Heart left ventricle (tissue), 16 donors: ENCODE measurements at regions not wholly inside any gene's neighbourhood (a gene's known extent, or its start where the extent isn't known, plus 50 kb on each side); places are given as distances from the start of the nearest gene placed in this dataset.

Experiments
- ATAC-seq, 4 donors: fragments of 200-7000 bp; cut with Tn5 transposase; one replicate each; pipeline ENCODE4 v1.9.1; 2020 to 2022; ENCODE audit warnings: moderate library complexity in 4 of 4, mild to moderate bottlenecking in 3 of 4, moderate number of reproducible peaks in 1 of 4
- DNase-seq, 5 donors: peaks; one replicate each; pipeline ENCODE4 v3.0.0-alpha.2; 2020
- H3K27ac ChIP-seq, 12 donors: fragments of 200-600 bp; sonication (generic) in 4 of 12; one replicate each; pipeline versions ENCODE4 v1.5.0 to v1.8.0; 2016 to 2022; ENCODE audit warnings: mild to moderate bottlenecking in 2 of 12
- H3K27me3 ChIP-seq, 9 donors: fragments of 200-600 bp; sonication (generic) in 2 of 9; one replicate each; pipeline versions ENCODE4 v1.5.1 to v1.8.0; 2016 to 2022; ENCODE audit warnings: mild to moderate bottlenecking in 3 of 9
- H3K36me3 ChIP-seq, 9 donors: fragments of 200-600 bp; sonication (generic) in 2 of 9; one replicate each; pipeline versions ENCODE4 v1.5.0 to v1.8.0; 2018 to 2022; ENCODE audit warnings: mild to moderate bottlenecking in 2 of 9
- H3K4me1 ChIP-seq, 12 donors: fragments of 200-600 bp; sonication (generic) in 4 of 12; one replicate each; pipeline versions ENCODE4 v1.5.0 to v1.8.0; 2016 to 2022; ENCODE audit warnings: mild to moderate bottlenecking in 3 of 12
- H3K4me3 ChIP-seq, 12 donors: fragments of 200-600 bp; sonication (generic) in 4 of 12; one replicate each; pipeline versions ENCODE4 v1.5.0 to v1.8.0; 2017 to 2022; ENCODE audit warnings: mild to moderate bottlenecking in 9 of 12, moderate library complexity in 4 of 12
- H3K9me3 ChIP-seq, 12 donors: fragments of 200-600 bp; sonication (generic) in 4 of 12; one replicate each; pipeline versions ENCODE4 v1.5.0 to v1.8.0; 2016 to 2022; ENCODE audit warnings: mild to moderate bottlenecking in 1 of 12
- POLR2A ChIP-seq, 2 donors: fragments of 450-650 bp; IDR thresholded peaks; one replicate each; pipeline ENCODE4 v1.6.1; 2017; ENCODE audit warnings: antibody characterized with exemption in 2 of 2, mild to moderate bottlenecking in 2 of 2, moderate library complexity in 2 of 2
- WGBS, 4 donors: extraction: QIAGEN DNeasy Blood & Tissue Kit in 2 of 4; methylation state at CpG; one replicate each; pipeline versions ENCODE4 v1.1.5 to v1.1.7; 2013 to 2018; 5-methylcytosine and 5-hydroxymethylcytosine counted together
- intact Hi-C, 10 donors: fragments of 100-400 bp; cut with DNase I; formaldehyde crosslinking; loops; one replicate each; pipeline versions ENCODE4 v1.11.1 to v1.14.2; 2022
- TF ChIP-seq, protein P1 (sequence below), 12 donors: fragments of 200-600 bp; sonication (generic) in 4 of 12; IDR thresholded peaks; one replicate each; pipeline versions ENCODE4 v1.5.0 to v1.8.0; 2018 to 2022; ENCODE audit warnings: antibody characterized with exemption in 12 of 12, mild to moderate bottlenecking in 5 of 12
- donor health status: ischemic (EF 13 %, LVEDD 7.1; RV severe dilation, severe dysfunction).
- donor health status: healthy with polysubstance abuse.
- donor health status: DM: no; HTN: yes; CAD: no.
- donor health status: DM: no; HTN: no; CAD: no.
- donor health status: ischemic (EF 25% LVEDD 6.9; RV normal size, moderate dysfunction).
- donor health status: ischemic (EF 25% LVEDD 5.7; RV mildly dilated, moderate dysfunction).
- donor health status: healthy.
- donor health status: DM: yes; HTN: yes; CAD: no.
- donor health status: ischemic (EF 35%, LVEDD 5.7; RV mildly dilated, moderate dysfunction).
- donor health status: nonischemic (EF 11% LVEDD 7.7; RV severe dilation, severe dysfunction).
- donor health status: DM: yes; HTN: yes; CAD: no.
- donor health status: PGD.
- donor health status: ischemic (EF 29% LVEDD 5.4; RV normal size, mild dysfunction).
- donor health status: nonischemic (EF 23%, LVEDD 6.1; RV moderate dilation, normal function).

DNA sequence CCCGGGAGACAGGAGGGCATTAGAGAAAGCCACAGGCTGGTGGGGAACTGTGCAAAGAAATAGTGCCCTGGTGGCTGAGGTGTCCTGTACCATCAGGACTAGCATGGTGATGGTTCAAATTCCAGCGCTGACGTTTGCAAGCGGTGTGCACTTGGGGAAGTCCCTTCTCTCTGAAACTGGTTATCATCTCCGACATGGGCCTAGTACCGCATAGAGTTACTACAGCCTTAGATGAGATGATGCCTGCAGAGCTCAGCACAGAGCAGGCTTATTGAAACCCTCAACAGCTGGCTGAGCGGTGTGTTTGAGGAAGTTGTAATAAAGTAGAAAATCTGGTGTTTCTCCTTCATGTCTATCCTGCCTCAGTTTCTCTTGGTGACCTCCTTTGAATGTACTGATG lies 136.7 kb upstream of the WSCD1 start:
- H3K4me3 ChIP-seq, result no peak overlapping the region
- H3K27me3 ChIP-seq, result peaks cover 0 to 13% (median 0%) of the 10 kb centered on the region in 9 donors
- intact Hi-C loops, result no loop called here
- DNase-seq, result no peak
- TF ChIP-seq, protein P1, sequence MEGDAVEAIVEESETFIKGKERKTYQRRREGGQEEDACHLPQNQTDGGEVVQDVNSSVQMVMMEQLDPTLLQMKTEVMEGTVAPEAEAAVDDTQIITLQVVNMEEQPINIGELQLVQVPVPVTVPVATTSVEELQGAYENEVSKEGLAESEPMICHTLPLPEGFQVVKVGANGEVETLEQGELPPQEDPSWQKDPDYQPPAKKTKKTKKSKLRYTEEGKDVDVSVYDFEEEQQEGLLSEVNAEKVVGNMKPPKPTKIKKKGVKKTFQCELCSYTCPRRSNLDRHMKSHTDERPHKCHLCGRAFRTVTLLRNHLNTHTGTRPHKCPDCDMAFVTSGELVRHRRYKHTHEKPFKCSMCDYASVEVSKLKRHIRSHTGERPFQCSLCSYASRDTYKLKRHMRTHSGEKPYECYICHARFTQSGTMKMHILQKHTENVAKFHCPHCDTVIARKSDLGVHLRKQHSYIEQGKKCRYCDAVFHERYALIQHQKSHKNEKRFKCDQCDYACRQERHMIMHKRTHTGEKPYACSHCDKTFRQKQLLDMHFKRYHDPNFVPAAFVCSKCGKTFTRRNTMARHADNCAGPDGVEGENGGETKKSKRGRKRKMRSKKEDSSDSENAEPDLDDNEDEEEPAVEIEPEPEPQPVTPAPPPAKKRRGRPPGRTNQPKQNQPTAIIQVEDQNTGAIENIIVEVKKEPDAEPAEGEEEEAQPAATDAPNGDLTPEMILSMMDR (IDR thresholded peaks at IDR 0.05), result no peak
- TF ChIP-seq POLR2A (IDR thresholded peaks at IDR 0.05), result no peak
- 68 to 76% (median 73%) methylated on average over 7 of the region's 7 CpGs for WGBS, 4 donors
- H3K4me1 ChIP-seq, result no peaks in the 10 kb centered on the region
- no peak for ATAC-seq
- no peaks in the 10 kb centered on the region for H3K36me3 ChIP-seq
- no peak overlapping the region for H3K27ac ChIP-seq
- peaks cover 0 to 13% (median 0%) of the 10 kb centered on the region in 12 donors for H3K9me3 ChIP-seq

DNA sequence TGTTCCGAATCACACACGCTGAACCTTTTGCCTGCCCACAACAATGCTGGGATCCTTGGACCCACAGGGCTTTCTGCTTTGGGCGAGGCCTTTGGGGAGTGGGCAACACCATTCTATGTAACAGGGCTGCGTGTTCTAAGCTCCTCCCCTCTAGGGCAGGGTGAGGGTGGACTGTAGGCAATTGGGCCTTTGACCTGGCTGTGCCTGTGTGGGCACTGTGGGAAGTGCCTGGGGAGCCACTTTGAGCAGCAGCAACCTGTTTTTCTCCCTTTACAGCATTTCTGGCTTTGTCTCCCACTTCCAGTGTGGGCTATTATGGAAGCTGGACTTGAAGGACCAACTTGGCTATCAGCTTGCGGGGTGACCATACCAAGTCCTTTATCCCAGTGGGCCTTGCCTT lies 128.9 kb upstream of the WSCD1 start:
- TF ChIP-seq POLR2A (IDR thresholded peaks at IDR 0.05), result no peak
- TF ChIP-seq, protein P1 (IDR thresholded peaks at IDR 0.05), result no peak
- Histone ChIP-seq H3K4me3 (no peak overlapping the region), H3K9me3 (peaks cover 0 to 4% (median 0%) of the 10 kb centered on the region in 12 donors), H3K36me3 (no peaks in the 10 kb centered on the region), H3K27me3 (peaks cover 0 to 34% (median 9%) of the 10 kb centered on the region in 9 donors), H3K4me1 (no peaks in the 10 kb centered on the region), H3K27ac (no peak overlapping the region)
- ATAC-seq, result no peak
- no peak for DNase-seq
- 71 to 81% (median 76%) methylated on average over 5 of the region's 5 CpGs for WGBS, 4 donors
- intact Hi-C loops, result no loop called here

- no peaks in the 10 kb centered on the region for H3K4me1 ChIP-seq
- H3K27me3 ChIP-seq, result peaks cover 0 to 34% (median 9%) of the 10 kb centered on the region in 9 donors
- TF ChIP-seq, protein P1 (IDR thresholded peaks at IDR 0.05), result no peak
- no peak for TF ChIP-seq POLR2A (IDR thresholded peaks at IDR 0.05)
- no peaks in the 10 kb centered on the region for H3K9me3 ChIP-seq
- no peak overlapping the region for H3K27ac ChIP-seq
- no peak for ATAC-seq
- no peaks in the 10 kb centered on the region for H3K36me3 ChIP-seq
- DNase-seq, result no peak
- no peak overlapping the region for H3K4me3 ChIP-seq
- WGBS, 4 donors, result 22 to 25% (median 23%) methylated on average over 7 of the region's 7 CpGs
- intact Hi-C loops, result no loop called here
Measured at GRCh38 chr17:5942687-5943086, 127.5 kb upstream of the WSCD1 start.

- TF ChIP-seq POLR2A (IDR thresholded peaks at IDR 0.05), result no peak
- TF ChIP-seq, protein P1 (IDR thresholded peaks at IDR 0.05), result no peak
- Histone ChIP-seq H3K9me3 (no peaks in the 10 kb centered on the region), H3K4me3 (no peak overlapping the region), H3K4me1 (no peaks in the 10 kb centered on the region), H3K27ac (no peak overlapping the region), H3K27me3 (peaks cover 0 to 34% (median 9%) of the 10 kb centered on the region in 9 donors), H3K36me3 (no peaks in the 10 kb centered on the region)
- WGBS, 4 donors, result 10 to 23% (median 14%) methylated on average over 7 of the region's 7 CpGs
- DNase-seq, result no peak
- no peak for ATAC-seq
- intact Hi-C loops, result no loop called here
Measured at GRCh38 chr17:5943232-5943631, 126.9 kb upstream of the WSCD1 start.
